Gastrocnemius medialis (tissue), 4 donors: ENCODE measurements at regions not wholly inside any gene's neighbourhood (a gene's known extent, or its start where the extent isn't known, plus 50 kb on each side); places are given as distances from the start of the nearest gene placed in this dataset.

Source experiments
- ATAC-seq, 2 donors: fragments of 150-250 bp; one replicate each; pipeline ENCODE4 v1.9.1; 2016
- DNase-seq, 2 donors: peaks; one replicate each; pipeline ENCODE4 v3.0.0-alpha.2; 2019
- H3K27ac ChIP-seq, 4 donors: fragments of 200-600 bp; sonication (generic); 1 replicate in 1 of 4; 2 replicates in 3 of 4; pipeline ENCODE4 v1.5.1; 2016 to 2018; ENCODE audit warnings: mild to moderate bottlenecking in 2 of 4, moderate library complexity in 1 of 4
- H3K27me3 ChIP-seq, 3 donors: fragments of 200-600 bp; sonication (generic) in 2 of 3; 1 replicate in 1 of 3; 2 replicates in 2 of 3; pipeline versions ENCODE4 v1.5.1 to v1.6.0; 2016 to 2019; ENCODE audit warnings: mild to moderate bottlenecking in 1 of 3, moderate library complexity in 1 of 3
- H3K36me3 ChIP-seq, 2 donors: fragments of 200-600 bp; sonication (generic) in 1 of 2; one replicate each; pipeline ENCODE4 v1.5.1; 2017 to 2018
- H3K4me1 ChIP-seq, 2 donors: fragments of 200-600 bp; sonication (generic) in 1 of 2; one replicate each; pipeline ENCODE4 v1.5.1; 2016 to 2017; ENCODE audit warnings: mild to moderate bottlenecking in 2 of 2
- H3K4me3 ChIP-seq, 4 donors: fragments of 200-600 bp; sonication (generic) in 3 of 4; 1 replicate in 1 of 4; 2 replicates in 3 of 4; pipeline ENCODE4 v1.5.1; 2016 to 2019; ENCODE audit warnings: mild to moderate bottlenecking in 2 of 4
- H3K9me3 ChIP-seq, 3 donors: fragments of 200-600 bp; sonication (generic) in 2 of 3; 1 replicate in 1 of 3; 2 replicates in 2 of 3; pipeline ENCODE4 v1.5.1; 2016 to 2019
- CTCF ChIP-seq, 5 experiments: fragments of 450-650 bp in 3 of 5; fragments of 200-600 bp in 2 of 5; sonication (generic) in 2 of 5; IDR thresholded peaks in 4 of 5; conservative IDR thresholded peaks in 1 of 5; 1 replicate in 4 of 5; 2 replicates in 1 of 5; pipeline ENCODE4 v1.5.1; 2016 to 2019; ENCODE audit warnings: antibody characterized with exemption in 5 of 5, mild to moderate bottlenecking in 3 of 5, moderate library complexity in 3 of 5
- POLR2A ChIP-seq, 2 donors: fragments of 450-650 bp; IDR thresholded peaks; one replicate each; pipeline ENCODE4 v1.6.1; 2017; ENCODE audit warnings: antibody characterized with exemption in 2 of 2, mild to moderate bottlenecking in 2 of 2, moderate library complexity in 2 of 2
- in situ Hi-C, 4 donors: fragments of 200-750 bp; cut with MboI; loops; one replicate each; pipeline versions ENCODE4 v1.15.0 to v1.8.0; 2017; ENCODE audit warnings: low sequenced_read_pairs in 4 of 4
- intact Hi-C: fragments of 100-400 bp; cut with DNase I; formaldehyde crosslinking; loops from one replicate; pipeline ENCODE4 v1.15.1; 2023; ENCODE audit warnings: low total_unique reads

- DNase-seq, result no peak
- Histone ChIP-seq H3K27me3 (peaks cover 0 to 3% (median 0%) of the 10 kb centered on the region in 3 donors), H3K27ac (no peak overlapping the region), H3K4me3 (no peak overlapping the region), H3K36me3 (no peaks in the 10 kb centered on the region), H3K4me1 (no peaks in the 10 kb centered on the region), H3K9me3 (no peaks in the 10 kb centered on the region)
- TF ChIP-seq CTCF (IDR thresholded peaks at IDR 0.05 in 4 of 5, conservative IDR thresholded peaks at IDR 0.05 in 1 of 5) (peak in 3 of 5 experiments; percentile 13 to 51 (median 27)), POLR2A (IDR thresholded peaks at IDR 0.05) (no peak)
- ATAC-seq, result peak in 1 of 2 donors; percentile 39
- in situ Hi-C loops (loop anchor here in 1 of 4 donors (25.0 kb wide), 1 partner anchor 209 kb away; no protein-coding TSS in a partner anchor), intact Hi-C loops (loop anchor here (5.0 kb wide), 1 partner anchor 219 kb away; no protein-coding TSS in a partner anchor)
Observed at GRCh38 chr17:34146440-34147043, 108.5 kb upstream of the CCL2 start.

- ATAC-seq, result no peak
- Histone ChIP-seq H3K4me1 (no peaks in the 10 kb centered on the region), H3K27me3 (peaks cover 9 to 23% (median 17%) of the 10 kb centered on the region in 3 donors), H3K36me3 (no peaks in the 10 kb centered on the region), H3K9me3 (no peaks in the 10 kb centered on the region), H3K4me3 (no peak overlapping the region), H3K27ac (no peak overlapping the region)
- in situ Hi-C loops, result no loop called here
- TF ChIP-seq CTCF (IDR thresholded peaks at IDR 0.05 in 4 of 5, conservative IDR thresholded peaks at IDR 0.05 in 1 of 5), result no peak
- no peak for TF ChIP-seq POLR2A (IDR thresholded peaks at IDR 0.05)
- intact Hi-C loops, result no loop called here
- no peak for DNase-seq
Observed at GRCh38 chr17:34151102-34151501, 104.0 kb upstream of the CCL2 start.

GRCh38 chr17:34153991-34154390 is 101.1 kb upstream of the CCL2 start:
- in situ Hi-C loops (no loop called here), intact Hi-C loops (no loop called here)
- Histone ChIP-seq H3K4me1 (no peaks in the 10 kb centered on the region), H3K27me3 (peaks cover 25 to 43% (median 41%) of the 10 kb centered on the region in 3 donors), H3K4me3 (no peak overlapping the region), H3K36me3 (no peaks in the 10 kb centered on the region), H3K27ac (no peak overlapping the region), H3K9me3 (no peaks in the 10 kb centered on the region)
- no peak for ATAC-seq
- DNase-seq, result no peak
- no peak for TF ChIP-seq CTCF (IDR thresholded peaks at IDR 0.05 in 4 of 5, conservative IDR thresholded peaks at IDR 0.05 in 1 of 5)
- TF ChIP-seq POLR2A (IDR thresholded peaks at IDR 0.05), result no peak

- Histone ChIP-seq H3K4me3 (no peak overlapping the region), H3K27ac (no peak overlapping the region), H3K27me3 (peaks cover 34 to 44% (median 43%) of the 10 kb centered on the region in 3 donors), H3K9me3 (no peaks in the 10 kb centered on the region), H3K4me1 (no peaks in the 10 kb centered on the region), H3K36me3 (no peaks in the 10 kb centered on the region)
- TF ChIP-seq CTCF (IDR thresholded peaks at IDR 0.05 in 4 of 5, conservative IDR thresholded peaks at IDR 0.05 in 1 of 5) (no peak), POLR2A (IDR thresholded peaks at IDR 0.05) (no peak)
- in situ Hi-C loops (no loop called here), intact Hi-C loops (no loop called here)
- DNase-seq (no peak), ATAC-seq (no peak)
Observed at GRCh38 chr17:34154961-34155730, 99.9 kb upstream of the CCL2 start.
